Bronchial epithelial cell (primary cell): ENCODE measurements at regions not wholly inside any gene's neighbourhood (a gene's known extent, or its start where the extent isn't known, plus 50 kb on each side); places are given as distances from the start of the nearest gene placed in this dataset.

ENCODE experiments used
- DNase-seq: peaks from one replicate; pipeline ENCODE4 v3.0.0-alpha.2; 2010; ENCODE audit warnings: low read depth
- FAIRE-seq: peaks from 2 replicates; lab custom pipeline; 2011; peaks lifted over from hg19 to GRCh38; lab: Jason Lieb, UNC
- H3K27me3 ChIP-seq: 2 replicates; pipeline ENCODE4 v1.5.1; 2011; ENCODE audit warnings: low read length; ENCODE audit not compliant: control insufficient read depth, insufficient read depth
- H3K36me3 ChIP-seq: 2 replicates; pipeline ENCODE4 v1.5.1; 2011; ENCODE audit warnings: low read length; ENCODE audit not compliant: control insufficient read depth, insufficient read depth
- H3K4me3 ChIP-seq: 2 replicates; pipeline ENCODE4 v1.5.1; 2011; ENCODE audit warnings: mild to moderate bottlenecking, low read depth, low read length, control low read depth
- CTCF ChIP-seq: IDR thresholded peaks from 2 replicates; pipeline ENCODE4 v1.5.1; 2011; ENCODE audit warnings: mild to moderate bottlenecking, moderate library complexity, low read length, control low read depth, inconsistent platforms; ENCODE audit not compliant: insufficient read depth, severe bottlenecking

- H3K4me3 ChIP-seq, result no peak overlapping the region
- FAIRE-seq, result no peak
These were observed 53.1 kb upstream of the BCO1 start for GRCh38 chr16:81185416-81185815.

GRCh38 chr16:81181013-81181720, 57.3 kb upstream of the BCO1 start:
- peak; percentile 68 for FAIRE-seq
- no peak for TF ChIP-seq CTCF
- Histone ChIP-seq H3K4me3 (no peak overlapping the region), H3K36me3 (no peaks in the 10 kb centered on the region), H3K27me3 (peaks cover 2% of the 10 kb centered on the region)
- DNase-seq, result peak; percentile 94

More at GRCh38 chr16:81185416-81185815, 53.1 kb upstream of the BCO1 start:
- DNase-seq, result no peak
- no peaks in the 10 kb centered on the region for H3K36me3 ChIP-seq
- TF ChIP-seq CTCF, result no peak
- no peaks in the 10 kb centered on the region for H3K27me3 ChIP-seq

- no peak for TF ChIP-seq CTCF
- no peak for FAIRE-seq
- DNase-seq, result no peak
- no peaks in the 10 kb centered on the region for H3K36me3 ChIP-seq
- H3K4me3 ChIP-seq, result no peak overlapping the region
- H3K27me3 ChIP-seq, result peaks cover 2% of the 10 kb centered on the region
These were observed 57.9 kb upstream of the BCO1 start for GRCh38 chr16:81180578-81180977.

GRCh38 chr16:81179219-81179618, 59.3 kb upstream of the BCO1 start:
- DNase-seq (no peak), FAIRE-seq (no peak)
- Histone ChIP-seq H3K27me3 (peaks cover 2% of the 10 kb centered on the region), H3K36me3 (no peaks in the 10 kb centered on the region), H3K4me3 (no peak overlapping the region)
- TF ChIP-seq CTCF, result no peak

- FAIRE-seq (no peak), DNase-seq (peak; percentile 61)
- no peak overlapping the region for H3K4me3 ChIP-seq
- H3K27me3 ChIP-seq, result peaks cover 2% of the 10 kb centered on the region
- H3K36me3 ChIP-seq, result no peaks in the 10 kb centered on the region
- no peak for TF ChIP-seq CTCF
These were observed 63.1 kb upstream of the BCO1 start for GRCh38 chr16:81175325-81175891.
